NT2/D1 (cell line): ENCODE measurements at regions not wholly inside any gene's neighbourhood (a gene's known extent, or its start where the extent isn't known, plus 50 kb on each side); places are given as distances from the start of the nearest gene placed in this dataset.

ENCODE experiments used
- DNase-seq: peaks from one replicate; pipeline ENCODE4 v3.0.0-alpha.2; 2011; ENCODE audit warnings: low read depth, low spot score
- H3K27me3 ChIP-seq: 2 replicates; pipeline ENCODE4 v1.6.0; 2011; ENCODE audit warnings: mild to moderate bottlenecking; ENCODE audit not compliant: insufficient read length, insufficient read depth
- H3K36me3 ChIP-seq: 2 replicates; pipeline ENCODE4 v1.6.1; 2011; ENCODE audit warnings: mild to moderate bottlenecking, low read length, mixed read lengths; ENCODE audit not compliant: insufficient read depth, insufficient read length
- H3K4me1 ChIP-seq: 2 replicates; pipeline ENCODE4 v1.5.1; 2011; ENCODE audit not compliant: insufficient read depth, insufficient read length
- H3K4me3 ChIP-seq: 2 replicates; pipeline ENCODE4 v1.5.1; 2011; ENCODE audit warnings: low read depth; ENCODE audit not compliant: insufficient read length
- H3K9ac ChIP-seq: 2 replicates; pipeline ENCODE4 v1.6.0; 2011; ENCODE audit warnings: low read depth; ENCODE audit not compliant: insufficient read length
- H3K9me3 ChIP-seq: 2 replicates; pipeline ENCODE4 v1.5.1; 2011; ENCODE audit warnings: mild to moderate bottlenecking, low read length; ENCODE audit not compliant: insufficient read depth
- SUZ12 ChIP-seq: IDR thresholded peaks from 2 replicates; pipeline ENCODE4 v1.6.1; 2011; ENCODE audit not compliant: insufficient read length, insufficient read depth; ENCODE audit errors: extremely low read depth
- YY1 ChIP-seq: IDR thresholded peaks from 2 replicates; pipeline ENCODE4 v1.6.1; 2011; ENCODE audit not compliant: insufficient read length, insufficient read depth
- ZNF274 ChIP-seq: IDR thresholded peaks from 2 replicates; pipeline ENCODE4 v1.6.1; 2011; ENCODE audit warnings: mild to moderate bottlenecking, low read depth, low read length

- DNase-seq, result no peak
- Histone ChIP-seq H3K9ac (no peak overlapping the region), H3K27me3 (no peaks in the 10 kb centered on the region), H3K4me1 (no peaks in the 10 kb centered on the region), H3K36me3 (no peaks in the 10 kb centered on the region), H3K4me3 (no peak overlapping the region), H3K9me3 (peaks cover 10% of the 10 kb centered on the region)
- TF ChIP-seq YY1 (no peak), SUZ12 (no peak), ZNF274 (no peak)
Measured at GRCh38 chr5:2194949-2195348, 312.2 kb upstream of the IRX4 start.

GRCh38 chr5:2194236-2194555, 311.5 kb upstream of the IRX4 start:
- TF ChIP-seq ZNF274 (no peak), YY1 (no peak), SUZ12 (no peak)
- Histone ChIP-seq H3K4me1 (no peaks in the 10 kb centered on the region), H3K9me3 (peaks cover 10% of the 10 kb centered on the region), H3K9ac (no peak overlapping the region), H3K36me3 (no peaks in the 10 kb centered on the region), H3K27me3 (no peaks in the 10 kb centered on the region), H3K4me3 (no peak overlapping the region)
- DNase-seq, result no peak

- no peak for DNase-seq
- Histone ChIP-seq H3K4me3 (no peak overlapping the region), H3K36me3 (no peaks in the 10 kb centered on the region), H3K9me3 (peaks cover 10% of the 10 kb centered on the region), H3K9ac (no peak overlapping the region), H3K4me1 (no peaks in the 10 kb centered on the region), H3K27me3 (no peaks in the 10 kb centered on the region)
- no peak for TF ChIP-seq ZNF274
- TF ChIP-seq YY1, result no peak
- no peak for TF ChIP-seq SUZ12
Measured at GRCh38 chr5:2193542-2194235, 311.0 kb upstream of the IRX4 start.

GRCh38 chr5:2193142-2193541, 310.4 kb upstream of the IRX4 start:
- Histone ChIP-seq H3K4me3 (no peak overlapping the region), H3K4me1 (no peaks in the 10 kb centered on the region), H3K9me3 (peaks cover 10% of the 10 kb centered on the region), H3K9ac (no peak overlapping the region), H3K27me3 (no peaks in the 10 kb centered on the region), H3K36me3 (no peaks in the 10 kb centered on the region)
- TF ChIP-seq ZNF274 (no peak), SUZ12 (no peak), YY1 (no peak)
- no peak for DNase-seq

GRCh38 chr5:2192496-2192895, 309.8 kb upstream of the IRX4 start:
- Histone ChIP-seq H3K4me3 (no peak overlapping the region), H3K9ac (no peak overlapping the region), H3K36me3 (no peaks in the 10 kb centered on the region), H3K4me1 (no peaks in the 10 kb centered on the region), H3K27me3 (no peaks in the 10 kb centered on the region), H3K9me3 (peaks cover 10% of the 10 kb centered on the region)
- DNase-seq, result no peak
- no peak for TF ChIP-seq ZNF274
- TF ChIP-seq YY1, result no peak
- no peak for TF ChIP-seq SUZ12

GRCh38 chr5:2191972-2192371, 309.2 kb upstream of the IRX4 start:
- H3K36me3 ChIP-seq, result no peaks in the 10 kb centered on the region
- H3K9me3 ChIP-seq, result peaks cover 10% of the 10 kb centered on the region
- H3K4me1 ChIP-seq, result no peaks in the 10 kb centered on the region
- TF ChIP-seq ZNF274, result no peak
- no peak for TF ChIP-seq YY1
- TF ChIP-seq SUZ12, result no peak
- H3K27me3 ChIP-seq, result no peaks in the 10 kb centered on the region
- no peak overlapping the region for H3K9ac ChIP-seq
- DNase-seq, result no peak
- H3K4me3 ChIP-seq, result no peak overlapping the region

GRCh38 chr5:2190549-2190948, 307.8 kb upstream of the IRX4 start:
- no peaks in the 10 kb centered on the region for H3K27me3 ChIP-seq

More at GRCh38 chr5:2190549-2190948, 307.8 kb upstream of the IRX4 start:
- Histone ChIP-seq H3K4me1 (no peaks in the 10 kb centered on the region), H3K9me3 (peaks cover 10% of the 10 kb centered on the region), H3K9ac (no peak overlapping the region), H3K4me3 (no peak overlapping the region), H3K36me3 (no peaks in the 10 kb centered on the region)
- DNase-seq, result no peak
- TF ChIP-seq YY1 (no peak), ZNF274 (no peak), SUZ12 (no peak)
